Suppressor macrophage (primary cell): ENCODE measurements at regions not wholly inside any gene's neighbourhood (a gene's known extent, or its start where the extent isn't known, plus 50 kb on each side); places are given as distances from the start of the nearest gene placed in this dataset.
A peak's percentile ranks its signal among the peaks of the same experiment; 100 is the strongest.
"Not testable (repeated sequence)": the region's sequence is repeated elsewhere in the genome, so short reads cannot be mapped to it uniquely, and the experiment has no call there.

ENCODE experiments used
- DNase-seq, 4 experiments: peaks; one replicate each; pipeline ENCODE4 v3.0.0-alpha.2; 2020 to 2022

- no peak for DNase-seq
Measured at GRCh38 chr5:102617191-102618187, 118.7 kb upstream of the SLCO6A1 start.

- DNase-seq: peak; percentile 11 to 69 (median 38)
Measured at GRCh38 chr5:102622262-102622661, 123.5 kb upstream of the SLCO6A1 start.

- DNase-seq: no peak
Measured at GRCh38 chr5:102623329-102624065, 124.7 kb upstream of the SLCO6A1 start.

- DNase-seq: no peak
Measured at GRCh38 chr5:102624405-102624804, 125.6 kb upstream of the SLCO6A1 start.

- no peak for DNase-seq
Measured at GRCh38 chr5:102625468-102625867, 126.7 kb upstream of the SLCO6A1 start.

GRCh38 chr5:102625928-102626327 is 127.1 kb upstream of the SLCO6A1 start:
- no peak for DNase-seq

GRCh38 chr5:102627315-102627714 is 127.8 kb upstream of the PAM start:
- DNase-seq: no peak

- peak; percentile 59 to 82 (median 70) for DNase-seq
Measured at GRCh38 chr5:102628441-102629175, 126.5 kb upstream of the PAM start.

- no peak for DNase-seq
Measured at GRCh38 chr5:102629827-102630605, 125.1 kb upstream of the PAM start.

GRCh38 chr5:102635399-102635798 is 119.7 kb upstream of the PAM start:
- DNase-seq: not testable (repeated sequence)

GRCh38 chr5:102638316-102638715 is 116.8 kb upstream of the PAM start:
- DNase-seq: no peak

GRCh38 chr5:102638912-102639652 is 116.0 kb upstream of the PAM start:
- no peak for DNase-seq

GRCh38 chr5:102649731-102650130 is 105.4 kb upstream of the PAM start:
- DNase-seq: no peak

- no peak for DNase-seq
Measured at GRCh38 chr5:102651466-102651865, 103.6 kb upstream of the PAM start.

- no peak for DNase-seq
Measured at GRCh38 chr5:102654559-102655349, 100.4 kb upstream of the PAM start.

- DNase-seq: no peak
Measured at GRCh38 chr5:102659151-102659550, 96.0 kb upstream of the PAM start.

- DNase-seq: no peak
Measured at GRCh38 chr5:102660111-102660510, 95.0 kb upstream of the PAM start.

GRCh38 chr5:102663749-102664530 is 91.2 kb upstream of the PAM start:
- no peak for DNase-seq

GRCh38 chr5:102664616-102665335 is 90.3 kb upstream of the PAM start:
- no peak for DNase-seq
